Panc1 (cell line): ENCODE measurements at regions not wholly inside any gene's neighbourhood (a gene's known extent, or its start where the extent isn't known, plus 50 kb on each side); places are given as distances from the start of the nearest gene placed in this dataset.

ENCODE experiments used
- ATAC-seq: fragments of 200-7000 bp; cut with Tn5 transposase; 2 replicates; pipeline ENCODE4 v1.9.1; 2020; ENCODE audit warnings: mild to moderate bottlenecking, moderate library complexity
- BruUV-seq: library from RNA; stranded (reverse); fragments of 400-500 nt; replicated peaks from 2 replicates; lab custom pipeline; 2021; lab: Mats Ljungman, UMichigan
- CTCF ChIA-PET: fragments of 300-600 bp; sonication (Branson Sonifier 250); formaldehyde crosslinking; loops from one replicate; lab custom pipeline; 2022; ENCODE audit warnings: antibody characterized with exemption; lab: Charles Lee
- POLR2A ChIA-PET: fragments of 300-600 bp; sonication (Branson Sonifier 250); formaldehyde crosslinking; loops from one replicate; lab custom pipeline; 2022; ENCODE audit warnings: antibody characterized with exemption; lab: Charles Lee
- DNase-seq: peaks from one replicate; pipeline ENCODE4 v3.0.0-alpha.2; 2010; ENCODE audit warnings: low read depth, low spot score
- H3K27ac ChIP-seq: 2 replicates; pipeline ENCODE4 v1.5.1; 2011; ENCODE audit warnings: mild to moderate bottlenecking, low read length, inconsistent platforms
- H3K27me3 ChIP-seq: fragments of 200-500 bp; sonication (Bioruptor generic); 2 replicates; pipeline ENCODE4 v1.6.0; 2014; ENCODE audit warnings: low read length, inconsistent platforms; ENCODE audit not compliant: control insufficient read depth, insufficient read depth
- H3K36me3 ChIP-seq: fragments of 200-500 bp; sonication (Bioruptor generic); 2 replicates; pipeline ENCODE4 v1.5.1; 2014; ENCODE audit warnings: inconsistent platforms, mild to moderate bottlenecking, low read length, moderate library complexity; ENCODE audit not compliant: control insufficient read depth, insufficient read depth
- H3K4me1 ChIP-seq: 2 replicates; pipeline ENCODE4 v1.5.1; 2011; ENCODE audit warnings: inconsistent platforms, mild to moderate bottlenecking, low read length, moderate library complexity; ENCODE audit not compliant: control insufficient read depth, insufficient read depth
- H3K4me3 ChIP-seq, 2 experiments: 2 replicates each; pipeline ENCODE4 v1.5.1; 2011 to 2012; ENCODE audit warnings: low read depth in 2 of 2, low read length in 2 of 2, mild to moderate bottlenecking in 2 of 2, inconsistent platforms in 1 of 2, moderate library complexity in 1 of 2
- H3K9me3 ChIP-seq: fragments of 200-500 bp; sonication (Bioruptor generic); 2 replicates; pipeline ENCODE4 v1.5.1; 2014; ENCODE audit warnings: low read depth, mild to moderate bottlenecking, inconsistent platforms, low read length, moderate library complexity; ENCODE audit not compliant: control insufficient read depth, insufficient read depth
- POLR2AphosphoS5 ChIP-seq: IDR thresholded peaks from 2 replicates; pipeline ENCODE4 v1.6.1; 2012; ENCODE audit warnings: mild to moderate bottlenecking, low read depth, low read length, moderate library complexity
- SIN3A ChIP-seq: IDR thresholded peaks from 2 replicates; pipeline ENCODE4 v1.6.1; 2012; ENCODE audit warnings: low read depth, mild to moderate bottlenecking, low read length, moderate library complexity, borderline replicate concordance; ENCODE audit not compliant: insufficient read depth
- TCF7L2 ChIP-seq: IDR thresholded peaks from 2 replicates; pipeline ENCODE4 v1.6.1; 2011; ENCODE audit warnings: mild to moderate bottlenecking, low read depth, low read length, inconsistent platforms
- in situ Hi-C: cut with HindIII; loops from 2 replicates; pipeline ENCODE4 v1.10.0; 2016; ENCODE audit warnings: low sequenced_read_pairs, low pct_unique_long_range_greater_than_20kb
- intact Hi-C: fragments of 100-400 bp; cut with micrococcal nuclease; formaldehyde crosslinking; loops from one replicate; pipeline ENCODE4 v1.10.0; 2022; ENCODE audit not compliant: unreplicated experiment
- TF ChIP-seq, protein P1 (sequence below), 2 experiments: IDR thresholded peaks; 2 replicates each; pipeline ENCODE4 v1.6.1; 2011 to 2012; ENCODE audit warnings: low read depth in 2 of 2, control low read depth in 1 of 2, low read length in 1 of 2, mild to moderate bottlenecking in 1 of 2, moderate library complexity in 1 of 2; ENCODE audit not compliant: insufficient read depth in 1 of 2
- TF ChIP-seq, protein P2 (sequence below): fragments of 450-650 bp; IDR thresholded peaks from 2 replicates; pipeline ENCODE4 v1.5.1; 2017; ENCODE audit warnings: mild to moderate bottlenecking

DNA sequence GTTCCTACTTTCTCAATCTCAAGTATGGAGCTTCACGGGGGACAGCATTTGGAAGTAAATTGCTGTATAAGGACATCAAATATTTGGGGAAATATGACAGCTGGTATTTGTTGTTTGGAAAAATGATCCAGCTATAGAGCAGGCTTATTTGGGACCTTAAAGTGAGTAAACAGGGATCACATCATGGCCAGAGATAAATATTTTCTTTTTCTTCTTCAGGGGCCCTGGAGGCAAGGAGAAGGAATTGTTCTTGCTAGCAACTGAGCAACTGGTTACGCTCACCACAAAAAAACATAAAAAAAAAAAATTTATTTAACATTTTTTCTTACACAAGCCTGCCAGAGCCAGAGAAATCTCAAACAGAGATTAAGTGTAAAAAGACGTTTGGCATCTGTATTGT lies 277.2 kb upstream of the UGT8 start:
- POLR2A ChIA-PET = no interaction called here
- no peak for TF ChIP-seq POLR2AphosphoS5
- TF ChIP-seq, protein P1, sequence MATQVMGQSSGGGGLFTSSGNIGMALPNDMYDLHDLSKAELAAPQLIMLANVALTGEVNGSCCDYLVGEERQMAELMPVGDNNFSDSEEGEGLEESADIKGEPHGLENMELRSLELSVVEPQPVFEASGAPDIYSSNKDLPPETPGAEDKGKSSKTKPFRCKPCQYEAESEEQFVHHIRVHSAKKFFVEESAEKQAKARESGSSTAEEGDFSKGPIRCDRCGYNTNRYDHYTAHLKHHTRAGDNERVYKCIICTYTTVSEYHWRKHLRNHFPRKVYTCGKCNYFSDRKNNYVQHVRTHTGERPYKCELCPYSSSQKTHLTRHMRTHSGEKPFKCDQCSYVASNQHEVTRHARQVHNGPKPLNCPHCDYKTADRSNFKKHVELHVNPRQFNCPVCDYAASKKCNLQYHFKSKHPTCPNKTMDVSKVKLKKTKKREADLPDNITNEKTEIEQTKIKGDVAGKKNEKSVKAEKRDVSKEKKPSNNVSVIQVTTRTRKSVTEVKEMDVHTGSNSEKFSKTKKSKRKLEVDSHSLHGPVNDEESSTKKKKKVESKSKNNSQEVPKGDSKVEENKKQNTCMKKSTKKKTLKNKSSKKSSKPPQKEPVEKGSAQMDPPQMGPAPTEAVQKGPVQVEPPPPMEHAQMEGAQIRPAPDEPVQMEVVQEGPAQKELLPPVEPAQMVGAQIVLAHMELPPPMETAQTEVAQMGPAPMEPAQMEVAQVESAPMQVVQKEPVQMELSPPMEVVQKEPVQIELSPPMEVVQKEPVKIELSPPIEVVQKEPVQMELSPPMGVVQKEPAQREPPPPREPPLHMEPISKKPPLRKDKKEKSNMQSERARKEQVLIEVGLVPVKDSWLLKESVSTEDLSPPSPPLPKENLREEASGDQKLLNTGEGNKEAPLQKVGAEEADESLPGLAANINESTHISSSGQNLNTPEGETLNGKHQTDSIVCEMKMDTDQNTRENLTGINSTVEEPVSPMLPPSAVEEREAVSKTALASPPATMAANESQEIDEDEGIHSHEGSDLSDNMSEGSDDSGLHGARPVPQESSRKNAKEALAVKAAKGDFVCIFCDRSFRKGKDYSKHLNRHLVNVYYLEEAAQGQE (IDR thresholded peaks at IDR 0.05; ENCODE audit: insufficient read depth in 1 of 2, low read depth in 2 of 2, low read length in 1 of 2) = no peak
- intact Hi-C loops = no loop called here
- Histone ChIP-seq H3K9me3 (no peaks in the 10 kb centered on the region), H3K4me3 (no peak overlapping the region), H3K27ac (no peak overlapping the region), H3K36me3 (no peaks in the 10 kb centered on the region), H3K27me3 (no peaks in the 10 kb centered on the region), H3K4me1 (no peaks in the 10 kb centered on the region)
- DNase-seq (no peak), ATAC-seq (no peak)
- in situ Hi-C loops = no loop called here
- no TSS peak for BruUV-seq
- CTCF ChIA-PET = no interaction called here

DNA sequence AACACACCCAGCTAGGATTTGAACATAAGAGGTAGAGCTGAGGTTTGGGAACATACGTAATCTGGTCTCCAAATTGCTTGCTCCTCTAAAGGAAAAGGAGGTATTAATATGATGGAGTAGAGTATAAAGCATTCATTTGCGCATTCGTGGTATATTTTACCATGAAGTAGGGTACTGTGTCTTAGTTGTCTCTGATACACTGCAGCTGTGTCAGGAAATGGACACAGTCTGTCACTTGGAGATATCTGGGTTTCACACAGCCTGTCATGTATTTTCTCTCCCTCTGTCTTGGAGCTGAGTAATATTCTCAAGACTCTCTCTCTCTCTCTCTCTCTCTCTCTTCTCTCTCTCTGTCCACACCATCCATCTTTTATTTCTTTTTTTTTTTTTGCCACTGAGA lies 274.8 kb upstream of the UGT8 start:
- Histone ChIP-seq H3K36me3 (no peaks in the 10 kb centered on the region), H3K9me3 (no peaks in the 10 kb centered on the region), H3K27ac (no peak overlapping the region), H3K4me3 (no peak overlapping the region), H3K4me1 (no peaks in the 10 kb centered on the region), H3K27me3 (no peaks in the 10 kb centered on the region)
- ChIA-PET CTCF (no interaction called here), POLR2A (no interaction called here)
- ATAC-seq = no peak
- no peak for DNase-seq
- intact Hi-C loops (no loop called here), in situ Hi-C loops (no loop called here)
- BruUV-seq = no TSS peak
- no peak for TF ChIP-seq TCF7L2
- no peak for TF ChIP-seq POLR2AphosphoS5
- TF ChIP-seq SIN3A = no peak
- TF ChIP-seq, protein P1 (IDR thresholded peaks at IDR 0.05; ENCODE audit: insufficient read depth in 1 of 2, low read depth in 2 of 2, low read length in 1 of 2) = no peak
- TF ChIP-seq, protein P2, sequence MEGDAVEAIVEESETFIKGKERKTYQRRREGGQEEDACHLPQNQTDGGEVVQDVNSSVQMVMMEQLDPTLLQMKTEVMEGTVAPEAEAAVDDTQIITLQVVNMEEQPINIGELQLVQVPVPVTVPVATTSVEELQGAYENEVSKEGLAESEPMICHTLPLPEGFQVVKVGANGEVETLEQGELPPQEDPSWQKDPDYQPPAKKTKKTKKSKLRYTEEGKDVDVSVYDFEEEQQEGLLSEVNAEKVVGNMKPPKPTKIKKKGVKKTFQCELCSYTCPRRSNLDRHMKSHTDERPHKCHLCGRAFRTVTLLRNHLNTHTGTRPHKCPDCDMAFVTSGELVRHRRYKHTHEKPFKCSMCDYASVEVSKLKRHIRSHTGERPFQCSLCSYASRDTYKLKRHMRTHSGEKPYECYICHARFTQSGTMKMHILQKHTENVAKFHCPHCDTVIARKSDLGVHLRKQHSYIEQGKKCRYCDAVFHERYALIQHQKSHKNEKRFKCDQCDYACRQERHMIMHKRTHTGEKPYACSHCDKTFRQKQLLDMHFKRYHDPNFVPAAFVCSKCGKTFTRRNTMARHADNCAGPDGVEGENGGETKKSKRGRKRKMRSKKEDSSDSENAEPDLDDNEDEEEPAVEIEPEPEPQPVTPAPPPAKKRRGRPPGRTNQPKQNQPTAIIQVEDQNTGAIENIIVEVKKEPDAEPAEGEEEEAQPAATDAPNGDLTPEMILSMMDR = no peak
